ENCODE measurements at regions not wholly inside any gene's neighbourhood (a gene's known extent, or its start where the extent isn't known, plus 50 kb on each side); places are given as distances from the start of the nearest gene placed in this dataset.

DNA sequence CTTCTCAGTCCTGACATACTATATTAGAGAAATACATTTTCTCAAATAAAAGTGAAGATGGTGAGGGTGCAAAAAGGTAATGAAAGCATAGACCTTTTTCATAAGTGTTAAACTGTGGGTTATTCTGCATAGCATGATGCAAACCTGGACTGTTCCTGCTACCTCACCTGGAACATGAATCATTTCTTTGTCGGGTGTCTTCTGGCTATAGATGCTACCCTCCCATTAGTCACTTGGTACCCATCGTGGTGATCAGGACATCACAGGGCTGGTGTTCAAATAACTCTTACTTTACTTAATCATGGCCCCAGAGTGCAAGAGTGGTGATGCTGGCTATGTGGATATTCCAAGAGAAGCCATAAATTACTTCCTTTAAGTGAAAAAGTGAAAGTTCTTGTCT is 264.7 kb upstream of the AGA start:
- WGBS, 2 experiments (ENCODE audit: extremely low coverage in 2 of 2, insufficient read length in 1 of 2): no CpG with 5 or more reads among the region's 2 CpGs
- H4K5ac ChIP-seq (ENCODE audit: low read depth, low read length): no peak overlapping the region
- no TSS peak for BruUV-seq (replicated peaks)
- no peaks in the 10 kb centered on the region for H3K9me1 ChIP-seq (ENCODE audit: insufficient read depth, low read length)
- no peak overlapping the region for H3K4me2 ChIP-seq (ENCODE audit: low read depth, low read length)
- H3K36me3 ChIP-seq (ENCODE audit: control insufficient read depth, insufficient read depth, low read length): no peaks in the 10 kb centered on the region
- dilution Hi-C loops (cut with HindIII; ENCODE audit: low sequenced_read_pairs, unreplicated experiment) (no loop called here), in situ Hi-C loops (cut with MboI; ENCODE audit: low sequenced_read_pairs) (no loop called here), intact Hi-C loops (cut with micrococcal nuclease) (no loop called here)
- ATAC-seq (ENCODE audit: low read depth) (no peak), DNase-seq (no peak)
- H3K18ac ChIP-seq (ENCODE audit: low read depth, low read length): no peak overlapping the region
- H3K23ac ChIP-seq (ENCODE audit: low read depth, low read length): no peak overlapping the region
- TF ChIP-seq RFX5 (IDR thresholded peaks at IDR 0.05; ENCODE audit: low read depth, low read length) (no peak), BHLHE40 (IDR thresholded peaks at IDR 0.05; ENCODE audit: low read depth, low read length) (no peak), SMC3 (IDR thresholded peaks at IDR 0.05; ENCODE audit: low read depth, low read length) (no peak), MAFK (IDR thresholded peaks at IDR 0.05; ENCODE audit: low read depth, low read length) (no peak), CHD1 (IDR thresholded peaks at IDR 0.05; ENCODE audit: low read depth, low read length) (no peak), FOS (IDR thresholded peaks at IDR 0.05; ENCODE audit: low read depth, low read length) (no peak), NFE2L2 (IDR thresholded peaks at IDR 0.05; ENCODE audit: low read depth, low read length) (no peak), CTCF (conservative IDR thresholded peaks at IDR 0.05; ENCODE audit: low read depth, low read length) (no peak), MXI1 (IDR thresholded peaks at IDR 0.05; ENCODE audit: borderline replicate concordance, low read depth, low read length) (no peak), POLR2A (IDR thresholded peaks at IDR 0.05; ENCODE audit: low read depth, low read length) (no peak), ELK1 (IDR thresholded peaks at IDR 0.05; ENCODE audit: borderline replicate concordance, low read depth, low read length) (no peak), USF2 (IDR thresholded peaks at IDR 0.05; ENCODE audit: low read depth, low read length) (no peak), CEBPB (IDR thresholded peaks at IDR 0.05; ENCODE audit: low read depth, low read length) (no peak), MAZ (IDR thresholded peaks at IDR 0.05; ENCODE audit: borderline replicate concordance, low read depth, low read length) (no peak), RAD21 (IDR thresholded peaks at IDR 0.05; ENCODE audit: low read length) (no peak), RCOR1 (IDR thresholded peaks at IDR 0.05; ENCODE audit: insufficient replicate concordance, low read length) (no peak)
- no peak overlapping the region for H4K91ac ChIP-seq (ENCODE audit: insufficient read depth, low read depth, low read length)
- H3K4ac ChIP-seq (ENCODE audit: low read depth, low read length): no peak overlapping the region
- H4K8ac ChIP-seq (ENCODE audit: low read depth in 2 of 2, low read length in 2 of 2): no peak overlapping the region
- H3K27ac ChIP-seq (ENCODE audit: insufficient read depth, low read length): no peak overlapping the region
- no peak overlapping the region for H2BK15ac ChIP-seq (ENCODE audit: low read depth, low read length)
- H3K4me3 ChIP-seq (ENCODE audit: insufficient read depth, low read depth, low read length): no peak overlapping the region
- no peak overlapping the region for H2AK9ac ChIP-seq (replicated peaks; ENCODE audit: low read depth, low read length, poor library complexity)
- POLR2A ChIA-PET (ENCODE audit: unreplicated experiment): no interaction called here
- H2BK20ac ChIP-seq (ENCODE audit: low read depth, low read length): no peak overlapping the region
- no peaks in the 10 kb centered on the region for H3K4me1 ChIP-seq (ENCODE audit: control insufficient read depth, insufficient read depth, low read length)
- no peak overlapping the region for H2BK5ac ChIP-seq (ENCODE audit: low read depth, low read length, poor library complexity, severe bottlenecking)
- no peak overlapping the region for H2BK120ac ChIP-seq (ENCODE audit: low read depth, low read length)
- H3K14ac ChIP-seq (replicated peaks; ENCODE audit: low read depth, low read length): no peak overlapping the region
- no peaks in the 10 kb centered on the region for H3K79me1 ChIP-seq (ENCODE audit: low read depth in 1 of 2, low read length in 2 of 2)
- H4K20me1 ChIP-seq (ENCODE audit: insufficient read depth, low read length): no peaks in the 10 kb centered on the region
- no peak overlapping the region for H3K56ac ChIP-seq (ENCODE audit: extremely low read depth, insufficient read depth, low read length)
- H3K27me3 ChIP-seq (ENCODE audit: control insufficient read depth, insufficient read depth, low read length): no peaks in the 10 kb centered on the region
- H3K9ac ChIP-seq (ENCODE audit: low read depth, low read length): no peak overlapping the region
- no peak overlapping the region for H2AFZ ChIP-seq (replicated peaks; ENCODE audit: low read length, poor library complexity)
- H3K9me3 ChIP-seq (ENCODE audit: control insufficient read depth, insufficient read depth, low read length): no peaks in the 10 kb centered on the region
- CTCF ChIA-PET: no interaction called here
- H2AK5ac ChIP-seq (ENCODE audit: low read depth, low read length): no peak overlapping the region

Data from IMR-90 (cell line).